WTC11 (cell line): ENCODE measurements at regions not wholly inside any gene's neighbourhood (a gene's known extent, or its start where the extent isn't known, plus 50 kb on each side); places are given as distances from the start of the nearest gene placed in this dataset.

Source experiments
- ATAC-seq: fragments of 200-7000 bp; cut with Tn5 transposase; 2 replicates; pipeline ENCODE4 v1.10.0; 2021; ENCODE audit warnings: mild to moderate bottlenecking, moderate library complexity
- CTCF ChIA-PET: fragments of 300-600 bp; sonication (Branson Sonifier 250); formaldehyde crosslinking; loops from one replicate; lab custom pipeline; 2021; ENCODE audit warnings: antibody characterized with exemption; lab: Charles Lee
- POLR2A ChIA-PET: fragments of 350-600 bp; sonication (Branson Sonifier 250); formaldehyde crosslinking; loops from one replicate; lab custom pipeline; 2021; ENCODE audit warnings: antibody characterized with exemption; lab: Charles Lee
- DNase-seq: peaks from one replicate; pipeline ENCODE4 v3.0.0; 2021; ENCODE audit warnings: low spot score
- H3K27ac Mint-ChIP-seq: 2 replicates; pipeline ENCODE4 v1.8.0; 2021; ENCODE audit warnings: mixed read lengths
- H3K27me3 Mint-ChIP-seq: 2 replicates; pipeline ENCODE4 v1.8.0; 2021; ENCODE audit warnings: low read depth, mild to moderate bottlenecking, moderate library complexity, mixed read lengths
- H3K36me3 Mint-ChIP-seq: 2 replicates; pipeline ENCODE4 v1.8.0; 2021; ENCODE audit warnings: mixed read lengths
- H3K4me1 Mint-ChIP-seq: 2 replicates; pipeline ENCODE4 v1.8.0; 2022; ENCODE audit warnings: mixed read lengths
- H3K4me3 Mint-ChIP-seq: 2 replicates; pipeline ENCODE4 v1.8.0; 2021; ENCODE audit warnings: mild to moderate bottlenecking, moderate library complexity, mixed read lengths
- H3K9me3 Mint-ChIP-seq: 2 replicates; pipeline ENCODE4 v1.8.0; 2021; ENCODE audit warnings: mixed read lengths
- ARID4B ChIP-seq: sonication (generic); formaldehyde crosslinking; IDR thresholded peaks from 2 replicates; pipeline ENCODE4 v1.8.0; 2023; ENCODE audit warnings: missing genetic modification reagents, mild to moderate bottlenecking, borderline replicate concordance
- ELF4 ChIP-seq: sonication (generic); formaldehyde crosslinking; IDR thresholded peaks from 2 replicates; pipeline ENCODE4 v1.8.1; 2022; ENCODE audit warnings: low read depth, mild to moderate bottlenecking, moderate library complexity, missing genetic modification reagents
- EMX1 ChIP-seq: fragments of 250-450 bp; sonication (Bioruptor Pico); IDR thresholded peaks from 2 replicates; pipeline ENCODE4 v1.8.0; 2021; ENCODE audit warnings: mild to moderate bottlenecking
- ESRRA ChIP-seq: sonication (generic); formaldehyde crosslinking; IDR thresholded peaks from 2 replicates; pipeline ENCODE4 v1.8.1; 2022; ENCODE audit warnings: mild to moderate bottlenecking, missing genetic modification reagents, borderline replicate concordance
- GABPB1 ChIP-seq: sonication (generic); formaldehyde crosslinking; IDR thresholded peaks from 2 replicates; pipeline ENCODE4 v1.8.1; 2023; ENCODE audit warnings: mild to moderate bottlenecking, missing genetic modification reagents
- JAZF1 ChIP-seq: fragments of 250-450 bp; sonication (Bioruptor Pico); IDR thresholded peaks from 2 replicates; pipeline ENCODE4 v1.9.0; 2021; ENCODE audit warnings: moderate library complexity, mild to moderate bottlenecking, inconsistent platforms
- MXD4 ChIP-seq: fragments of 250-450 bp; sonication (Bioruptor Pico); IDR thresholded peaks from 2 replicates; pipeline ENCODE4 v1.8.0; 2021; ENCODE audit warnings: mild to moderate bottlenecking, moderate library complexity, borderline replicate concordance
- OVOL2 ChIP-seq: fragments of 250-450 bp; sonication (Bioruptor Pico); IDR thresholded peaks from 2 replicates; pipeline ENCODE4 v1.9.0; 2021; ENCODE audit warnings: mild to moderate bottlenecking, borderline replicate concordance
- PREB ChIP-seq: sonication (generic); formaldehyde crosslinking; IDR thresholded peaks from 2 replicates; pipeline ENCODE4 v1.8.1; 2022; ENCODE audit warnings: mild to moderate bottlenecking, missing genetic modification reagents, moderate library complexity, borderline replicate concordance
- RORB ChIP-seq: fragments of 250-450 bp; sonication (Bioruptor Pico); IDR thresholded peaks from 2 replicates; pipeline ENCODE4 v1.9.0; 2021; ENCODE audit warnings: mild to moderate bottlenecking
- SP1 ChIP-seq: sonication (generic); formaldehyde crosslinking; conservative IDR thresholded peaks from 2 replicates; pipeline ENCODE4 v1.8.1; 2022; ENCODE audit warnings: missing genetic modification reagents
- STAT6 ChIP-seq: sonication (generic); formaldehyde crosslinking; conservative IDR thresholded peaks from 2 replicates; pipeline ENCODE4 v1.8.1; 2023; ENCODE audit warnings: mild to moderate bottlenecking, low read depth, missing genetic modification reagents, moderate library complexity
- TEAD1 ChIP-seq: sonication (generic); formaldehyde crosslinking; IDR thresholded peaks from 2 replicates; pipeline ENCODE4 v1.8.0; 2022; ENCODE audit warnings: mild to moderate bottlenecking, missing genetic modification reagents
- ZNF219 ChIP-seq: sonication (generic); formaldehyde crosslinking; IDR thresholded peaks from 2 replicates; pipeline ENCODE4 v1.8.0; 2023; ENCODE audit warnings: missing genetic modification reagents, mild to moderate bottlenecking, borderline replicate concordance
- ZNF425 ChIP-seq: fragments of 250-450 bp; sonication (Bioruptor Pico); conservative IDR thresholded peaks from 2 replicates; pipeline ENCODE4 v1.9.0; 2021; ENCODE audit warnings: mild to moderate bottlenecking

- TF ChIP-seq ARID4B: no peak
- no peak for TF ChIP-seq OVOL2 (CRISPR knock-in tag)
- no peak for TF ChIP-seq JAZF1
- no peak for TF ChIP-seq PREB (CRISPR knock-in tag)
- no peak for TF ChIP-seq ZNF219 (CRISPR knock-in tag)
- no peak for TF ChIP-seq RORB (CRISPR knock-in tag)
- no peak for TF ChIP-seq ELF4 (CRISPR knock-in tag)
- TF ChIP-seq ZNF425 (CRISPR knock-in tag): no peak
- TF ChIP-seq, all 79 proteins: peak for 0
Observed at GRCh38 chr22:22788460-22789037, 99.1 kb upstream of the IGLL5 start (continued).

GRCh38 chr22:22789233-22789921 is 98.2 kb upstream of the IGLL5 start:
- POLR2A ChIA-PET: no interaction called here
- no peaks in the 10 kb centered on the region for H3K4me1 Mint-ChIP-seq
- DNase-seq (no peak), ATAC-seq (no peak)
- CTCF ChIA-PET: interaction anchor here (0.9 to 8.5 kb wide), 23 partner anchors 10 to 367 kb away, joined by 3 to 125 read pairs (median 9); no protein-coding TSS in a partner anchor
- no peaks in the 10 kb centered on the region for H3K36me3 Mint-ChIP-seq
- H3K9me3 Mint-ChIP-seq: no peaks in the 10 kb centered on the region
- TF ChIP-seq EMX1 (CRISPR knock-in tag): no peak
- no peak for TF ChIP-seq TEAD1 (CRISPR knock-in tag)
- TF ChIP-seq ESRRA (CRISPR knock-in tag): no peak
- TF ChIP-seq STAT6: no peak
- TF ChIP-seq MXD4 (CRISPR knock-in tag): no peak
- TF ChIP-seq GABPB1 (CRISPR knock-in tag): no peak
- TF ChIP-seq RORB (CRISPR knock-in tag): no peak
- no peak for TF ChIP-seq SP1
- H3K27ac Mint-ChIP-seq: no peak overlapping the region
- H3K4me3 Mint-ChIP-seq: no peak overlapping the region
- peaks cover 89% of the 10 kb centered on the region for H3K27me3 Mint-ChIP-seq
